Effector memory CD4-positive, alpha-beta T cell (primary cell): ENCODE measurements at regions not wholly inside any gene's neighbourhood (a gene's known extent, or its start where the extent isn't known, plus 50 kb on each side); places are given as distances from the start of the nearest gene placed in this dataset.

Source experiments
- DNase-seq, 3 donors: peaks; one replicate each; pipeline ENCODE4 v3.0.0-alpha.2; 2020
- H3K27ac ChIP-seq: 2 replicates; pipeline ENCODE4 v1.7.0; 2013; ENCODE audit warnings: mild to moderate bottlenecking, low read length, moderate library complexity; ENCODE audit not compliant: insufficient read depth, poor library complexity, severe bottlenecking
- H3K27me3 ChIP-seq: replicated peaks from 2 replicates; pipeline ENCODE4 v1.7.0; 2013; ENCODE audit warnings: mild to moderate bottlenecking, low read length; ENCODE audit not compliant: insufficient read depth, control insufficient read depth, poor library complexity, severe bottlenecking
- H3K36me3 ChIP-seq: 2 replicates; pipeline ENCODE4 v1.7.0; 2013; ENCODE audit warnings: mild to moderate bottlenecking, low read length, moderate library complexity; ENCODE audit not compliant: control insufficient read depth, insufficient read depth
- H3K4me1 ChIP-seq: 2 replicates; pipeline ENCODE4 v1.7.0; 2013; ENCODE audit warnings: low read length, mild to moderate bottlenecking; ENCODE audit not compliant: control insufficient read depth, insufficient read depth, poor library complexity, severe bottlenecking
- H3K4me3 ChIP-seq: 2 replicates; pipeline ENCODE4 v1.7.0; 2013; ENCODE audit warnings: low read length, low read depth, mild to moderate bottlenecking; ENCODE audit not compliant: insufficient read depth, poor library complexity, severe bottlenecking
- H3K9me3 ChIP-seq: 2 replicates; pipeline ENCODE4 v1.7.0; 2013; ENCODE audit warnings: mild to moderate bottlenecking, low read length, moderate library complexity; ENCODE audit not compliant: control insufficient read depth

DNA sequence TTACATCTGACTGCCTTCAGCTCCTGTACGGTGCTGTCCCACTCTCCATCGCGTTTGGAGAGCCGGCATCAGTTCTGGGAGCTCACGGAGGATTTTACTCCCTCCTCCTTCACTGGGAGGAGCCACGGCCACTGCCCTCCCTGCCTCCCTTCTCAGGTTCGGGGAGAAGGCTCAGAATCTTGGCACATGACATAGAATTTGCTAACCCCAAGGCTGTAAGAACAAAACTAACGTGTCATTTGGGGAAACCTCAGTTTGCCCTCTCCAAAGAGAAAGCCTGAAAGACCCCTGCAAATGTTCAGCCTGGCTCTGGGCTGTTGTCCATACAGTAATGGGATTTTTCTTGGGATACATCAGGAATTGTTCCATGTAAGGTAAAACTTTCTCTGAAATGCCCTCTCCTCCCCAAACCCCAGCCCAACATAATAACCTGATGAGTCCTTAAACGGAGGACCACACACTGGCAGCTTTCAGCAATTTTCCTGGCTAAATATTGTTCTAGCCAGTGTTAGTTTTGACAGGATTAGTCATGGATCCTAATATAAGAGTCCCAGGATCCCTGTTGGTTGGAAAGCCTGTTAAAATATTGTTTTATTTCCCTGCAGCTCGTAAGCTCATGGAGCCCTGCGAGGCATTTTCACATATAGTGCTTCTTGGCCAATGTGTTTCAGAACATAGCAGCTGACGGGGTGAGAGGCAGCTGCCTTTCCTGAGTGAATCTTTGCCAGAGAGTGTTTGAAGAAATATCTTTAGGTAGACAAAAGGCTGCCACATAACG, 98.8 kb downstream of the RHOU start:
- peaks cover 7% of the 10 kb centered on the region for H3K4me1 ChIP-seq
- H3K9me3 ChIP-seq: no peaks in the 10 kb centered on the region
- H3K27ac ChIP-seq: no peak overlapping the region
- DNase-seq: no peak
- no peaks in the 10 kb centered on the region for H3K27me3 ChIP-seq
- no peaks in the 10 kb centered on the region for H3K36me3 ChIP-seq
- no peak overlapping the region for H3K4me3 ChIP-seq

DNA sequence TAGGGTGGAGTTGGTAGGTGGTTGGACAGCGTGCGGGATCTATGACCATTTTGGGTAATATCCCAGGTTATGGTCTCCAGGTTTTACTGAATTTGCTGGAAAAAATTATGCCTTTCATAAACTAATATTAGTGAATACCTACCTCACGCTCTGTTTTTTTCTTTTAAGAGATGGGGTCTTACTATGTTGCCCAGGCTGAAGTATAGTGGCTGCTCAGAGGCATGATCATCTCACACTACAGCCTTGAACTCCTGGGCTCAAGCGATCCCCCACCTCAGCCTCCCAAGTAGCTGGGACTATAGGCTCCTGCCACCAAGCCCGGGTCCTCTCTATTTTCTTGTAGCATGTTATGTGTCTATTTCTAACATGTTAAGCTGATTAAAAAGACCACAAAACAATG, 100.2 kb downstream of the RHOU start:
- H3K27me3 ChIP-seq: no peaks in the 10 kb centered on the region
- peaks cover 7% of the 10 kb centered on the region for H3K4me1 ChIP-seq
- H3K4me3 ChIP-seq: no peak overlapping the region

DNA sequence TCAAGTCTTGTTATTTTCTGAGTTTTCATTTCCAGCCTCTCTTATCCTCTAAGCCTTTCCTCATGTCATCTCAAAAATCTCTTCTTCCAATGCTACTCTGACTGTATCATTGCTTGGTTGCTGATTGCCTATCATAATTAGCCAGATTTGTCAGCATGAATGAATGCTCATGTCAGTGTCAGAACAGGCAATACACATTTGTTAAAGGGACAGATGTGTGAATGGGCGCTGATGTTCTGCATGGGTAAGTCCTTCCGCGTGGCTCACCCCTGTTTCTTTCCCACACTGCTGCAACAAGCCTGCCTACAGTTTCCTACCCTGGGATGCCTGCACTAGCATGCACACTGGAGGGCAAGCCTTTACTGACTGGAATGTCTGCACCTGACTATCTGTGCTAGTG, 100.6 kb downstream of the RHOU start:
- no peak overlapping the region for H3K4me3 ChIP-seq
- no peaks in the 10 kb centered on the region for H3K27me3 ChIP-seq
- no peaks in the 10 kb centered on the region for H3K9me3 ChIP-seq
- no peak for DNase-seq
- peaks cover 3% of the 10 kb centered on the region for H3K4me1 ChIP-seq
- no peak overlapping the region for H3K27ac ChIP-seq
- H3K36me3 ChIP-seq: no peaks in the 10 kb centered on the region

More for the DNA sequence above, 100.2 kb downstream of the RHOU start:
- no peaks in the 10 kb centered on the region for H3K36me3 ChIP-seq
- no peak overlapping the region for H3K27ac ChIP-seq
- DNase-seq: no peak
- H3K9me3 ChIP-seq: no peaks in the 10 kb centered on the region

DNA sequence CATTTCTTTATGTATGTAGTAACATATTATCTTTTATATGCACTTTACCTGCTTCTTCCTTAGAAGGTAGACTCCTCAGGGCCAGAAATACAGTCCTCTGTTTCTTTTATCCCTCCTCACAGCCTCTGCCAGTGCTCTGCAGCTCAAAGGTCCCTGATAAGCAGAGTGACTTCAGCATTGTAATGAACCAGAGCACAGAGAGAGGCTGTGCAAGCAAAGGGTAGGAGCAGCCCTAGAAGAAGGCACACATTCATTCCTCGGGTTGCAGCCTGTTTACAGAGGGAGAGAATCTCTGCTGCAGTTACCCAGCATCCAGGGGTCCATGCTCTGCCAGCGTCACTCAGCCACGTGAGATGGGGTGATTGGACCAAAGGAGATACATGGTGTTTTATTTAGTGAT, 101.1 kb downstream of the RHOU start:
- no peak for DNase-seq
- no peaks in the 10 kb centered on the region for H3K36me3 ChIP-seq

DNA sequence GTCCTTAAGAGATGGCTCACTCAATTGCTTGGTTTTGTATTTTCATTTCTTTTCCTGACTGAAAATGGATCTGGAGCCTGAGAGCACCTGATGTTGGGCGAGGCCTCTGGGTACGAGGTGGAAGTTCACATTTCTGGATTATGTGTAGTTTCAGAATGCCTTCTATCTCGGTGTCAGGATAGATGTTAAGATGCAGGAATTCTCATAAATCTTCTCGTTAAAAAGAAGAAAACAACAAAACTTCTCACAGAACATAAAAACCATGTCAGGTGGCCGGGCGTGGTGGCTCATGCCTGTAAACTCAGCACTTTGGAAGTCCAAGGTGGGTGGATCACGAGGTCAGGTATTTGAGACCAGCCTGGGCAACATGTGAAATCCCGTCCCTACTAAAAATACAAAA, 101.8 kb downstream of the RHOU start:
- no peaks in the 10 kb centered on the region for H3K9me3 ChIP-seq
- H3K36me3 ChIP-seq: no peaks in the 10 kb centered on the region
- H3K27me3 ChIP-seq: no peaks in the 10 kb centered on the region
- H3K27ac ChIP-seq: no peak overlapping the region
- no peak overlapping the region for H3K4me3 ChIP-seq
- H3K4me1 ChIP-seq: no peaks in the 10 kb centered on the region
- no peak for DNase-seq

More for the DNA sequence above, 101.1 kb downstream of the RHOU start:
- H3K9me3 ChIP-seq: no peaks in the 10 kb centered on the region
- no peaks in the 10 kb centered on the region for H3K4me1 ChIP-seq
- no peak overlapping the region for H3K27ac ChIP-seq
- no peak overlapping the region for H3K4me3 ChIP-seq
- no peaks in the 10 kb centered on the region for H3K27me3 ChIP-seq

DNA sequence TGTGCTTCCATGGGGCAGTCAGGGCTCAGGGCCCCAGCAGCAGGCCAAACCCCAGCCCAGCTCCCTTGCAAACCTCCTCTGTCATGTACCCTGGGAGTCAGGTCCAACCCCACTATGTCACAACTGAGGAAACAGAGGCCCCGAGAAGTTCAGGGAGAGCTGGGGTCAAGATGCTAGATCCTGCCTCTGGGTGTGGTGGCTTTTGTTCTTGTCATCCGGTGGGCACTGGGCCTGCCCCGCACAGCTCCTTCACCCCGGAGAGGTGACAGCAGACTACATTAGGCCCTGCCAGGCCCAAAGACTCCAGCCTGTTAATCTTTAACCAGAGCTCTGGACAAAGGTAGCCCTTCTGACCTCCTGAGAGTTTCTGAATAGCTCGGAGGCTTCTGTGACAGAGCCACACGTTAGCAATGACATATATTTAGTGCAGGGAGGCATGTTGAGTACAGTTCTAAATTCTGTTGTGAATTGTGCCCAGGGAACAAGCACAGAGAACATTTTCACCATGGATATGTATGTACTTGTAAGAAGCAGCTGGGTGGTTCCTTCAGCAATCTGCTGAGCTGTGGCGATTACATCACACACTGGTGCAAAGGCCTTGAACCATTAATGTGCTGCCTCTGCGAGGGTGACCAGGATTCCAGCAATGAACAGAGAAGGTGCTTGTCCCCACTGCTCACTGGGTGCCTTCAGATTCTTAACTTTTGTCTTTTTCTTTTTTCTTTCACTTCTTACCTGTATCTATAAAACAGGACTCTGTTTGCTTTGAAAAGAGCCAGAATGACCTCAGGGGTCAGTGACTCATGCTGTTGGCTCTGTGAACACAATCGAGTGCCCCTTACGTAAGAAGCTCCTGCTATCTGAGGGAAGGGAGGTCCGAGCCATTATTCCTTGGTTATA, 102.8 kb downstream of the RHOU start:
- Histone ChIP-seq H3K4me1 (no peaks in the 10 kb centered on the region), H3K27ac (no peak overlapping the region), H3K36me3 (no peaks in the 10 kb centered on the region), H3K9me3 (no peaks in the 10 kb centered on the region), H3K4me3 (no peak overlapping the region), H3K27me3 (no peaks in the 10 kb centered on the region)
- DNase-seq: no peak

DNA sequence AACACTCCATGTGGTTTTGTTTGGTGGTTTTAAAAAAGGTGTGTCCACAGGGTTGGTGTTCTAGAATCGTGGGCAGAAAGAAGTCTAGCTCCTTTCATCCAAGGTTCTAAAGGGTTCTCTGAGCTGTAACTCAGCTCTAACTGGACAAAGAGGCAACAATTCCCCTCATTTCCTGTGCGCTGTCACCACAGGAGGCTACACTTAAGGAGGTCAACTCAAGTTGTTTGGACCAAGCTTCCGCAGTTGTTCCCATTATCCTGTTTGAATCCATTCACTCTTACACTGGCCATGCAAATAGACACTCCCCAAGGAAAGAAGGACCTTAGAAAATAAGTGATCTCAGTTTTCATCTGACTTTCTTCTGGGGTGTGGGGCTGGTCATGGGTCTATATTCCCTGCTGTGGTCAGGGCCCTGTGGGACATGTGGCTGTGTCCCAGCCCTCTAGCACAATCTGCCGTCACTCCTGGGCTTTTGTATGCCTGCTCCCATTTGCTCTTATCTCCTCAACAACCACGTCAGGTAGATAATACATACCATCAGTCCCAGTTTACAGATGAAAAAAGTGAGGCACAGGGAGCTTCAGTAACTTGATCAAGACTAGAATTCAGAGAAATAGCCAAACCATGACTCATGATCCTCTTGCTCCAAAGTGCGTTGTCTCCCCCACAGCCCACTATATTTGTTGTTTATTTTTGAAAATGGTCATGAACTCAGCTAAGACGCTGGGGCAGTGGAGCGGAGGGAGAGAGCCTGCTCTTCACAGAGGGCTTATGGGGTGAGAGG, 103.6 kb downstream of the RHOU start:
- no peak overlapping the region for H3K4me3 ChIP-seq
- H3K36me3 ChIP-seq: no peaks in the 10 kb centered on the region
- no peaks in the 10 kb centered on the region for H3K27me3 ChIP-seq
- H3K9me3 ChIP-seq: no peaks in the 10 kb centered on the region
- H3K4me1 ChIP-seq: no peaks in the 10 kb centered on the region
- H3K27ac ChIP-seq: no peak overlapping the region
- no peak for DNase-seq

DNA sequence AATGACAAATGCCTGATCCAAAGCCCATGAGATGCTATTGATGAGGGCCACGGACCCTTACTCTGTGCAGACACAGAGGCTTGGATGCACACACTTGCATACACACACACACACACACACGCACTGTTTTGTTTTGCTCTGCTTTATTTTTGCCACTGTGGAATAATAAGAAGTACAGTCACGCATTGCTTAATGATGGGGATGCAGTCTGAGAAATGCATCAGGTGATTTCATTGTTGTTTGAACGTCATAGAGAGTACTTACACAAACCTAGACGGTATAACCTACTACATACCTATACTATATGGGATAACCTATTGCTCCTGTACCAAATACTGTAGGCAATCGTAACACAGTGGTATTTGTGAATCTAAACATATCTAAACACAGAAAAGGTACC, 104.4 kb downstream of the RHOU start:
- no peaks in the 10 kb centered on the region for H3K27me3 ChIP-seq
- H3K36me3 ChIP-seq: no peaks in the 10 kb centered on the region
- H3K4me1 ChIP-seq: no peaks in the 10 kb centered on the region
- no peak for DNase-seq
- H3K27ac ChIP-seq: no peak overlapping the region
- no peak overlapping the region for H3K4me3 ChIP-seq
- no peaks in the 10 kb centered on the region for H3K9me3 ChIP-seq

DNA sequence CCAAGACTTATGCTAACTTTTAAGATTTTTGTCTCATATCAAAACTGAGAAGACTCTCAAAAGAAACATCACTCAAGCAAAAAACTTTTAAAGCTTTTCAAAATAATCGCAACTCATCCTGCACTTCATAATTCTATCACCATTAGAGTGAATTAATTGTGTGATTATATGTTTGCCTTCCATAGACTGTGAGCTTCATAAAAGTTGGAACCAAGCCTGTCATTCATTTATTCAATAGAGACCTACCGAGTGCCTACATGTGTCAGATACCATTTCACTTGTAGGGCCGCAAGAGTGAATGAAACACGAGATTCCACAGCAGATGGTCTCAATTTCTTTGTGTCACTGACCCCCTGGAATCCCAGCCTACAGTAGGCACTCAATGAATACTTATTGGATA, 106.4 kb downstream of the RHOU start:
- Histone ChIP-seq H3K4me1 (no peaks in the 10 kb centered on the region), H3K36me3 (no peaks in the 10 kb centered on the region), H3K27me3 (no peaks in the 10 kb centered on the region), H3K27ac (no peak overlapping the region), H3K9me3 (no peaks in the 10 kb centered on the region), H3K4me3 (no peak overlapping the region)
- DNase-seq: no peak
